H1 (cell line): ENCODE measurements at regions not wholly inside any gene's neighbourhood (a gene's known extent, or its start where the extent isn't known, plus 50 kb on each side); places are given as distances from the start of the nearest gene placed in this dataset.

ENCODE experiments used
- CTCF ChIA-PET: fragments of 300-600 bp; sonication (Branson Sonifier 250); formaldehyde crosslinking; loops from one replicate; lab custom pipeline; 2021; ENCODE audit not compliant: partially characterized antibody; lab: Charles Lee
- POLR2A ChIA-PET: fragments of 300-600 bp; sonication (Branson Sonifier 250); formaldehyde crosslinking; loops from one replicate; lab custom pipeline; 2021; ENCODE audit warnings: inconsistent platforms; ENCODE audit not compliant: partially characterized antibody; lab: Charles Lee
- DNase-seq, 2 experiments: peaks; one replicate each; pipeline versions ENCODE4 v3.0.0 to v3.0.0-alpha.2; 2010 to 2022; ENCODE audit warnings: low spot score in 2 of 2, low read depth in 1 of 2, mixed read lengths in 1 of 2
- FAIRE-seq: peaks from 2 replicates; lab custom pipeline; 2011; peaks lifted over from hg19 to GRCh38; lab: Jason Lieb, UNC
- H2AFZ ChIP-seq: 2 replicates; pipeline ENCODE4 v1.8.1; 2012; ENCODE audit warnings: low read length, inconsistent platforms
- H2AK5ac ChIP-seq: 2 replicates; pipeline ENCODE4 v1.6.1; 2013; ENCODE audit warnings: low read depth, low read length
- H2BK120ac ChIP-seq: replicated peaks from 2 replicates; pipeline ENCODE3; 2013; ENCODE audit warnings: low read depth, low read length, inconsistent platforms
- H2BK12ac ChIP-seq: 2 replicates; pipeline ENCODE4 v1.6.1; 2013; ENCODE audit warnings: low read depth, low read length
- H2BK15ac ChIP-seq: 2 replicates; pipeline ENCODE4 v1.6.1; 2013; ENCODE audit warnings: low read length
- H2BK20ac ChIP-seq: 2 replicates; pipeline ENCODE4 v1.6.1; 2013; ENCODE audit warnings: low read length
- H2BK5ac ChIP-seq: 2 replicates; pipeline ENCODE4 v1.6.1; 2013; ENCODE audit warnings: low read depth, low read length
- H3K14ac ChIP-seq: 2 replicates; pipeline ENCODE4 v1.6.1; 2013; ENCODE audit warnings: inconsistent platforms; ENCODE audit not compliant: insufficient read length
- H3K18ac ChIP-seq: 2 replicates; pipeline ENCODE4 v1.6.1; 2013; ENCODE audit warnings: low read length; ENCODE audit errors: extremely low read depth
- H3K23ac ChIP-seq: 2 replicates; pipeline ENCODE4 v1.6.1; 2013; ENCODE audit warnings: inconsistent platforms; ENCODE audit not compliant: insufficient read length
- H3K23me2 ChIP-seq: 2 replicates; pipeline ENCODE4 v1.6.1; 2013; ENCODE audit warnings: low read depth, low read length
- H3K27ac ChIP-seq: 2 replicates; pipeline ENCODE4 v1.6.1; 2011; ENCODE audit warnings: low read depth, low read length, inconsistent platforms
- H3K27me3 ChIP-seq, 4 experiments: replicated peaks in 1 of 4; 1 replicate in 1 of 4; 2 replicates in 3 of 4; pipeline versions ENCODE4 v1.6.1 to v1.8.1; 2011 to 2013; ENCODE audit warnings: low read length in 3 of 4, mild to moderate bottlenecking in 3 of 4, inconsistent platforms in 2 of 4, mixed read lengths in 2 of 4, moderate library complexity in 1 of 4; ENCODE audit not compliant: control insufficient read depth in 3 of 4, insufficient read depth in 3 of 4; ENCODE audit errors: extremely low read depth in 1 of 4
- H3K36me3 ChIP-seq, 4 experiments: 2 replicates each; pipeline versions ENCODE4 v1.6.1 to v1.8.1; 2011 to 2013; ENCODE audit warnings: mild to moderate bottlenecking in 4 of 4, low read length in 3 of 4, moderate library complexity in 2 of 4, control low read depth in 1 of 4, inconsistent platforms in 1 of 4; ENCODE audit not compliant: insufficient read depth in 4 of 4, control insufficient read depth in 2 of 4
- H3K4ac ChIP-seq: replicated peaks from 2 replicates; pipeline ENCODE3; 2013; ENCODE audit warnings: low read length, low read depth, mixed read lengths, inconsistent platforms; ENCODE audit not compliant: insufficient read length
- H3K4me1 ChIP-seq, 4 experiments: replicated peaks in 1 of 4; 1 replicate in 1 of 4; 2 replicates in 3 of 4; pipeline versions ENCODE4 v1.6.1 to v1.8.1; 2011 to 2013; ENCODE audit warnings: low read length in 3 of 4, inconsistent platforms in 2 of 4, mixed read lengths in 1 of 4; ENCODE audit not compliant: insufficient read depth in 4 of 4, control insufficient read depth in 3 of 4
- H3K4me2 ChIP-seq, 2 experiments: 2 replicates each; pipeline versions ENCODE4 v1.6.1 to v1.8.1; 2011 to 2013; ENCODE audit warnings: low read depth in 2 of 2, low read length in 2 of 2, control low read depth in 1 of 2, inconsistent platforms in 1 of 2, mild to moderate bottlenecking in 1 of 2; ENCODE audit not compliant: insufficient read depth in 1 of 2
- H3K4me3 ChIP-seq, 4 experiments: fragments of 200-600, 300-600 bp in 1 of 4; sonication (generic), shearing (Covaris generic), sonication (Bioruptor Twin) in 1 of 4; 2 replicates each; pipeline versions ENCODE4 v1.5.1 to v1.8.1; 2011 to 2016; ENCODE audit warnings: low read length in 4 of 4, low read depth in 3 of 4, control low read depth in 2 of 4, inconsistent platforms in 2 of 4, mild to moderate bottlenecking in 2 of 4, mixed read lengths in 1 of 4, moderate library complexity in 1 of 4; ENCODE audit not compliant: insufficient read depth in 2 of 4; ENCODE audit errors: extremely low read depth in 1 of 4
- H3K56ac ChIP-seq: replicated peaks from 2 replicates; pipeline ENCODE3; 2013; ENCODE audit warnings: low read depth, mild to moderate bottlenecking, mixed read lengths, low read length, inconsistent platforms; ENCODE audit not compliant: insufficient read length
- H3K79me1 ChIP-seq: 2 replicates; pipeline ENCODE4 v1.6.1; 2013; ENCODE audit warnings: low read depth, low read length, control low read depth
- H3K79me2 ChIP-seq, 2 experiments: 2 replicates each; pipeline versions ENCODE4 v1.6.1 to v1.8.1; 2012 to 2013; ENCODE audit warnings: low read length in 2 of 2, mild to moderate bottlenecking in 2 of 2, inconsistent platforms in 1 of 2; ENCODE audit not compliant: insufficient read depth in 2 of 2, control insufficient read depth in 1 of 2
- H3K9ac ChIP-seq, 4 experiments: replicated peaks in 1 of 4; 1 replicate in 1 of 4; 2 replicates in 3 of 4; pipeline versions ENCODE4 v1.6.1 to v1.8.1; 2011 to 2013; ENCODE audit warnings: low read depth in 3 of 4, low read length in 3 of 4, control low read depth in 2 of 4, mild to moderate bottlenecking in 2 of 4, moderate library complexity in 2 of 4, inconsistent platforms in 1 of 4; ENCODE audit errors: extremely low read depth in 1 of 4
- H3K9me3 ChIP-seq, 2 experiments: 2 replicates each; pipeline versions ENCODE4 v1.6.1 to v1.8.1; 2012 to 2013; ENCODE audit warnings: mild to moderate bottlenecking in 2 of 2, moderate library complexity in 2 of 2, control low read depth in 1 of 2, inconsistent platforms in 1 of 2, low read depth in 1 of 2, low read length in 1 of 2, mixed read lengths in 1 of 2; ENCODE audit not compliant: insufficient read depth in 2 of 2
- H4K20me1 ChIP-seq, 2 experiments: replicated peaks in 1 of 2; 2 replicates each; pipeline versions ENCODE3 to v1.8.1; 2011 to 2013; ENCODE audit warnings: inconsistent platforms in 2 of 2, low read length in 2 of 2, mild to moderate bottlenecking in 1 of 2; ENCODE audit not compliant: insufficient read depth in 2 of 2, control insufficient read depth in 1 of 2
- H4K5ac ChIP-seq: 2 replicates; pipeline ENCODE4 v1.6.1; 2013; ENCODE audit warnings: low read length, low read depth, mixed read lengths, inconsistent platforms; ENCODE audit not compliant: insufficient read length
- H4K8ac ChIP-seq: 2 replicates; pipeline ENCODE4 v1.8.0; 2013; ENCODE audit warnings: mild to moderate bottlenecking, moderate library complexity, low read length, inconsistent platforms; ENCODE audit not compliant: insufficient read depth; ENCODE audit errors: extremely low read depth
- H4K91ac ChIP-seq: replicated peaks from 2 replicates; pipeline ENCODE3; 2013; ENCODE audit warnings: low read length, mixed read lengths, inconsistent platforms; ENCODE audit not compliant: insufficient read length
- BACH1 ChIP-seq: IDR thresholded peaks from 2 replicates; pipeline ENCODE4 v1.6.1; 2012; ENCODE audit warnings: low read length, improper control_type of control experiment
- BRCA1 ChIP-seq: IDR thresholded peaks from 2 replicates; pipeline ENCODE4 v1.6.1; 2012; ENCODE audit warnings: low read depth, low read length, improper control_type of control experiment
- CHD2 ChIP-seq: IDR thresholded peaks from 2 replicates; pipeline ENCODE4 v1.6.1; 2012; ENCODE audit warnings: low read length, improper control_type of control experiment
- E2F6 ChIP-seq: IDR thresholded peaks from 2 replicates; pipeline ENCODE4 v1.6.1; 2012; ENCODE audit warnings: inconsistent platforms
- GABPA ChIP-seq: IDR thresholded peaks from 2 replicates; pipeline ENCODE4 v1.6.1; 2011; ENCODE audit warnings: mild to moderate bottlenecking, low read length, moderate library complexity, borderline replicate concordance; ENCODE audit not compliant: insufficient read depth
- JUND ChIP-seq: IDR thresholded peaks from 2 replicates; pipeline ENCODE4 v1.6.1; 2011; ENCODE audit warnings: mild to moderate bottlenecking, improper control_type of control experiment, low read length
- NANOG ChIP-seq: IDR thresholded peaks from 2 replicates; pipeline ENCODE4 v1.6.1; 2011; ENCODE audit warnings: low read length, low read depth, mild to moderate bottlenecking, inconsistent platforms; ENCODE audit not compliant: insufficient read depth, poor library complexity, severe bottlenecking
- NRF1 ChIP-seq: IDR thresholded peaks from 2 replicates; pipeline ENCODE4 v1.6.1; 2011; ENCODE audit warnings: mild to moderate bottlenecking, low read depth, low read length, improper control_type of control experiment
- PHF8 ChIP-seq: fragments of 200-600 bp; sonication (generic); conservative IDR thresholded peaks from 2 replicates; pipeline ENCODE4 v1.7.1; 2012; ENCODE audit warnings: low read depth, mild to moderate bottlenecking, inconsistent platforms, low read length, moderate library complexity
- RNF2 ChIP-seq: fragments of 200-900, 300-1000 bp; sonication (generic); IDR thresholded peaks from 2 replicates; pipeline ENCODE4 v1.7.1; 2016; ENCODE audit warnings: borderline replicate concordance, low read depth, mild to moderate bottlenecking, antibody characterized with exemption, low read length; ENCODE audit not compliant: poor library complexity, severe bottlenecking; ENCODE audit errors: missing control alignments
- SUZ12 ChIP-seq: fragments of 200-600 bp; sonication (generic); IDR thresholded peaks from 2 replicates; pipeline ENCODE4 v1.6.1; 2012; ENCODE audit warnings: mild to moderate bottlenecking, inconsistent platforms, low read length, moderate library complexity, mixed read lengths
- TAF7 ChIP-seq: optimal IDR thresholded peaks from 2 replicates; pipeline ENCODE3; 2011; ENCODE audit warnings: low read depth, mild to moderate bottlenecking, inconsistent platforms, low read length, moderate library complexity, borderline replicate concordance
- TBP ChIP-seq: IDR thresholded peaks from 2 replicates; pipeline ENCODE4 v1.6.1; 2011; ENCODE audit warnings: low read depth, low read length, improper control_type of control experiment
- WGBS, 2 experiments: shearing (Covaris generic) in 1 of 2; methylation state at CpG; one replicate each; pipeline versions ENCODE4 v1.1.6 to v1.1.7; 2013 to 2015; ENCODE audit warnings: low lambda C conversion rate in 2 of 2, mixed read lengths in 2 of 2, inconsistent platforms in 1 of 2, low coverage in 1 of 2, missing lambda C conversion rate in 1 of 2; ENCODE audit not compliant: insufficient replicate concordance in 2 of 2, insufficient coverage in 1 of 2, insufficient read length in 1 of 2; ENCODE audit errors: extremely low coverage in 1 of 2, missing lambda C conversion rate in 1 of 2; 5-methylcytosine and 5-hydroxymethylcytosine counted together
- TF ChIP-seq, protein P1 (sequence below): IDR thresholded peaks from 2 replicates; pipeline ENCODE4 v1.6.1; 2012; ENCODE audit warnings: inconsistent platforms

DNA sequence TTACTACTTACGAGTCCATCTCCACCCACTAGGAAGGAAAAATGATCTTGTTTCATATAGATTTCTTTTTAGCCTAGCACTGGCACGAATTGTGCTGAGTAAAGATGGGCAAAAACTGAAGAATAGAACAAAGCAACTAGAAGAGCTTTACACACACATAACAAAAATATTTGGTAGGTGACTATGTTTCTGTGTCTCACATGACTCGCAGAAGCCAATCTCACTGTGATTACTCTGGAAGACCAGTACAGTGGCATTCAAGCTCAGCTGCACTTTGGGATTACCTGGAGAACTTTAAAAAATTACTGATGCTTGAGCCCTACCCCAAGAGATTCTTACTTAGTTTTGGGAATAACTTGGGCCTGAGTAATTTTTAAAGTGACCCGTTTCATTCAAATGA, 378.7 kb downstream of the METTL4 start:
- FAIRE-seq: no peak
- H3K27me3 ChIP-seq: no peaks in the 10 kb centered on the region
- no peak overlapping the region for H3K23ac ChIP-seq
- no peak overlapping the region for H3K27ac ChIP-seq
- H3K36me3 ChIP-seq: no peaks in the 10 kb centered on the region
- H3K79me1 ChIP-seq: no peaks in the 10 kb centered on the region
- ChIA-PET CTCF (no interaction called here), POLR2A (no interaction called here)
- no peak for TF ChIP-seq GABPA
- no peak for TF ChIP-seq JUND
- TF ChIP-seq PHF8: no peak
- no peak for TF ChIP-seq TAF7
- no peak for TF ChIP-seq SUZ12
- no peak for TF ChIP-seq CHD2
- TF ChIP-seq RNF2: no peak
- TF ChIP-seq BACH1: no peak
- TF ChIP-seq TBP: no peak
- TF ChIP-seq NRF1: no peak
- TF ChIP-seq NANOG: no peak
- TF ChIP-seq, protein P1, sequence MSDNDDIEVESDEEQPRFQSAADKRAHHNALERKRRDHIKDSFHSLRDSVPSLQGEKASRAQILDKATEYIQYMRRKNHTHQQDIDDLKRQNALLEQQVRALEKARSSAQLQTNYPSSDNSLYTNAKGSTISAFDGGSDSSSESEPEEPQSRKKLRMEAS: no peak
- TF ChIP-seq BRCA1: no peak
- TF ChIP-seq E2F6: no peak
- H3K4me1 ChIP-seq: no peaks in the 10 kb centered on the region
- no peak overlapping the region for H3K4me2 ChIP-seq
- no peak overlapping the region for H2BK120ac ChIP-seq
- H3K14ac ChIP-seq: no peak overlapping the region
- peaks cover 4 to 6% of the 10 kb centered on the region in 2 experiments; a peak in 3 of 4 replicates for H3K9me3 ChIP-seq
- H3K4me3 ChIP-seq: no peak overlapping the region
- no peak overlapping the region for H2AFZ ChIP-seq
- H2BK15ac ChIP-seq: no peak overlapping the region
- H3K4ac ChIP-seq: no peak overlapping the region
- no peaks in the 10 kb centered on the region for H3K23me2 ChIP-seq
- no peak overlapping the region for H4K91ac ChIP-seq
- no peak overlapping the region for H4K8ac ChIP-seq
- H3K9ac ChIP-seq: no peak overlapping the region
- H2BK20ac ChIP-seq: no peak overlapping the region
- 86% methylated on average over 4 of the region's 4 CpGs; no CpG with 5 or more reads in 1 of the 2 experiments for WGBS, 2 experiments
- H3K79me2 ChIP-seq: no peaks in the 10 kb centered on the region
- no peak for DNase-seq
- no peak overlapping the region for H4K5ac ChIP-seq
- H2BK5ac ChIP-seq: no peak overlapping the region
- no peak overlapping the region for H3K56ac ChIP-seq
- no peak overlapping the region for H2BK12ac ChIP-seq
- no peak overlapping the region for H2AK5ac ChIP-seq
- H3K18ac ChIP-seq: no peak overlapping the region
- no peaks in the 10 kb centered on the region for H4K20me1 ChIP-seq
